NCI-H2171 (cell line): ENCODE measurements at regions not wholly inside any gene's neighbourhood (a gene's known extent, or its start where the extent isn't known, plus 50 kb on each side); places are given as distances from the start of the nearest gene placed in this dataset.
"Not testable (repeated sequence)": the region's sequence is repeated elsewhere in the genome, so short reads cannot be mapped to it uniquely, and the experiment has no call there.

ENCODE experiments used
- DNase-seq: peaks from one replicate; lab custom pipeline; 2025; lab: John Stamatoyannopoulos, UW

GRCh38 chr10:25867321-25867720 lies 66.7 kb upstream of the MYO3A start:
- DNase-seq = no peak

GRCh38 chr10:25869067-25869591 lies 64.9 kb upstream of the MYO3A start:
- no peak for DNase-seq

- no peak for DNase-seq
These were observed 64.4 kb upstream of the MYO3A start for GRCh38 chr10:25869609-25870008.

- not testable (repeated sequence) for DNase-seq
These were observed 59.6 kb upstream of the MYO3A start for GRCh38 chr10:25874402-25874801.

- DNase-seq = peak; percentile 16
These were observed 58.4 kb upstream of the MYO3A start for GRCh38 chr10:25875556-25876165.

GRCh38 chr10:25877296-25877695 lies 56.7 kb upstream of the MYO3A start:
- DNase-seq = no peak
